ENCODE measurements at regions not wholly inside any gene's neighbourhood (a gene's known extent, or its start where the extent isn't known, plus 50 kb on each side); places are given as distances from the start of the nearest gene placed in this dataset.

DNA sequence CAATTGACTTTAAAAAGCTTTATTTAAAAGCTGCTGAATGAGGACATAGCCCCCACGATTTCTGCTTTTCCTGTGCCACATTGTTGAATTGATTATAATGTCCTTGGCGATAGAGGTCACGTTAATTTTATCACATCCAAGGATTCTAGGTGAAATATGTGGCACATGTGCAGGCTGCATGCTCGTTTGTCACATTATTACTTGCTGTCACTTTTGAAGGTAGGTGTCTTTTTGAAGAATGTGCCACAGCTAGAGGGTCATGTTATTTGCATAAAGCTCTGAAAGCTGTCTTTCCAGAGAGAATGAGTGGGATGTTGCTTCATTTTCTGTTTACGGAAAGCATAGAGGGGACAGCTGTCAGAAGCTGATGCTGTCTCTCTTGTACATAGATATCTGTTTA lies 927.6 kb upstream of the ATXN8OS start:
- Histone ChIP-seq H3K27ac (ENCODE audit: control insufficient read depth, insufficient read depth, low read length) (no peak overlapping the region), H3K9me3 (ENCODE audit: control insufficient read depth, low read depth, low read length) (no peaks in the 10 kb centered on the region), H3K9me1 (ENCODE audit: control insufficient read depth, extremely low read depth, insufficient read depth, low read length) (no peaks in the 10 kb centered on the region), H3K36me3 (ENCODE audit: control insufficient read depth in 2 of 2, extremely low read depth in 1 of 2, insufficient read depth in 2 of 2, low read length in 2 of 2) (no peaks in the 10 kb centered on the region), H3K79me2 (ENCODE audit: control insufficient read depth, insufficient read depth, low read length) (no peaks in the 10 kb centered on the region), H4K20me1 (ENCODE audit: control insufficient read depth, extremely low read depth, insufficient read depth, low read length) (no peaks in the 10 kb centered on the region), H2AFZ (ENCODE audit: control insufficient read depth, low read length) (no peak overlapping the region), H3K4me2 (ENCODE audit: control insufficient read depth, extremely low read depth, insufficient read depth, low read depth, low read length) (no peak overlapping the region), H3K4me3 (ENCODE audit: control insufficient read depth in 2 of 3, extremely low read depth in 1 of 3, insufficient read depth in 2 of 3, low read depth in 1 of 3, low read length in 3 of 3) (no peak overlapping the region), H3K4me1 (ENCODE audit: control insufficient read depth, extremely low read depth, insufficient read depth, low read length) (no peaks in the 10 kb centered on the region), H3K27me3 (ENCODE audit: control insufficient read depth, extremely low read depth, insufficient read depth, low read length) (no peaks in the 10 kb centered on the region), H3K9ac (ENCODE audit: control insufficient read depth, extremely low read depth, insufficient read depth, low read length) (no peak overlapping the region)
- DNase-seq (ENCODE audit: low read depth, low spot score) (no peak), FAIRE-seq (no peak)
- dilution Hi-C loops (cut with MboI; ENCODE audit: extremely low pct_ligation_motif_present, low sequenced_read_pairs), result no loop called here
- TF ChIP-seq EZH2 (IDR thresholded peaks at IDR 0.05; ENCODE audit: low read length), result no peak
- TF ChIP-seq, protein P1, sequence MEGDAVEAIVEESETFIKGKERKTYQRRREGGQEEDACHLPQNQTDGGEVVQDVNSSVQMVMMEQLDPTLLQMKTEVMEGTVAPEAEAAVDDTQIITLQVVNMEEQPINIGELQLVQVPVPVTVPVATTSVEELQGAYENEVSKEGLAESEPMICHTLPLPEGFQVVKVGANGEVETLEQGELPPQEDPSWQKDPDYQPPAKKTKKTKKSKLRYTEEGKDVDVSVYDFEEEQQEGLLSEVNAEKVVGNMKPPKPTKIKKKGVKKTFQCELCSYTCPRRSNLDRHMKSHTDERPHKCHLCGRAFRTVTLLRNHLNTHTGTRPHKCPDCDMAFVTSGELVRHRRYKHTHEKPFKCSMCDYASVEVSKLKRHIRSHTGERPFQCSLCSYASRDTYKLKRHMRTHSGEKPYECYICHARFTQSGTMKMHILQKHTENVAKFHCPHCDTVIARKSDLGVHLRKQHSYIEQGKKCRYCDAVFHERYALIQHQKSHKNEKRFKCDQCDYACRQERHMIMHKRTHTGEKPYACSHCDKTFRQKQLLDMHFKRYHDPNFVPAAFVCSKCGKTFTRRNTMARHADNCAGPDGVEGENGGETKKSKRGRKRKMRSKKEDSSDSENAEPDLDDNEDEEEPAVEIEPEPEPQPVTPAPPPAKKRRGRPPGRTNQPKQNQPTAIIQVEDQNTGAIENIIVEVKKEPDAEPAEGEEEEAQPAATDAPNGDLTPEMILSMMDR (optimal IDR thresholded peaks at IDR 0.05 in 1 of 3, IDR thresholded peaks at IDR 0.05 in 1 of 3, conservative IDR thresholded peaks at IDR 0.05 in 1 of 3; ENCODE audit: extremely low read depth in 1 of 3, insufficient read depth in 2 of 3, low read length in 3 of 3), result no peak

DNA sequence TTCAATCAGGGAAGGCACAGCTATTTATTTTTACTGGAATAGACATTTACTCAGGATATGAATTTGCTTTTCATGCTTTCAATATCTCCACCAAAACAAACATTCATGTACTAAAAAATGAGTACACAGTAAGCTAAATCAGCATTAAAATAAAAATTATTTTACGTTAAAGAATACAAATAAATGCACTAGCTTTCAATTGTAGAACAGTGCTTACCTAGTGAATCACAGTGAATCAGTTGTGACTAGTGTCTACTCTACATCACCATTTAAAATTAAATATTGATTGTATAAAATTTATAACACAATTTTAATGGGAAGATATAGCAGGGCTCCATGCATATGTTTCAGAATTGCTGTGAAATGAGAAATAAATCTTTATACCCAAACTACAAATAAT lies 929.6 kb upstream of the ATXN8OS start:
- Histone ChIP-seq H4K20me1 (ENCODE audit: control insufficient read depth, extremely low read depth, insufficient read depth, low read length) (no peaks in the 10 kb centered on the region), H3K27me3 (ENCODE audit: control insufficient read depth, extremely low read depth, insufficient read depth, low read length) (no peaks in the 10 kb centered on the region), H3K4me1 (ENCODE audit: control insufficient read depth, extremely low read depth, insufficient read depth, low read length) (no peaks in the 10 kb centered on the region), H3K4me2 (ENCODE audit: control insufficient read depth, extremely low read depth, insufficient read depth, low read depth, low read length) (no peak overlapping the region), H3K9me3 (ENCODE audit: control insufficient read depth, low read depth, low read length) (no peaks in the 10 kb centered on the region), H2AFZ (ENCODE audit: control insufficient read depth, low read length) (no peak overlapping the region), H3K27ac (ENCODE audit: control insufficient read depth, insufficient read depth, low read length) (no peak overlapping the region), H3K4me3 (ENCODE audit: control insufficient read depth in 2 of 3, extremely low read depth in 1 of 3, insufficient read depth in 2 of 3, low read depth in 1 of 3, low read length in 3 of 3) (no peak overlapping the region), H3K9ac (ENCODE audit: control insufficient read depth, extremely low read depth, insufficient read depth, low read length) (no peak overlapping the region), H3K79me2 (ENCODE audit: control insufficient read depth, insufficient read depth, low read length) (no peaks in the 10 kb centered on the region), H3K9me1 (ENCODE audit: control insufficient read depth, extremely low read depth, insufficient read depth, low read length) (no peaks in the 10 kb centered on the region), H3K36me3 (ENCODE audit: control insufficient read depth in 2 of 2, extremely low read depth in 1 of 2, insufficient read depth in 2 of 2, low read length in 2 of 2) (no peaks in the 10 kb centered on the region)
- DNase-seq (ENCODE audit: low read depth, low spot score) (no peak), FAIRE-seq (no peak)
- TF ChIP-seq, protein P1 (optimal IDR thresholded peaks at IDR 0.05 in 1 of 3, IDR thresholded peaks at IDR 0.05 in 1 of 3, conservative IDR thresholded peaks at IDR 0.05 in 1 of 3; ENCODE audit: extremely low read depth in 1 of 3, insufficient read depth in 2 of 3, low read length in 3 of 3), result no peak
- TF ChIP-seq EZH2 (IDR thresholded peaks at IDR 0.05; ENCODE audit: low read length), result no peak
- dilution Hi-C loops (cut with MboI; ENCODE audit: extremely low pct_ligation_motif_present, low sequenced_read_pairs), result no loop called here

All from keratinocyte (primary cell).